Breast epithelium (tissue), 4 donors: ENCODE measurements at regions not wholly inside any gene's neighbourhood (a gene's known extent, or its start where the extent isn't known, plus 50 kb on each side); places are given as distances from the start of the nearest gene placed in this dataset.

ENCODE experiments used
- DNase-seq, 2 donors: peaks; one replicate each; pipeline ENCODE4 v3.0.0-alpha.2; 2019; ENCODE audit warnings: low spot score in 2 of 2
- H3K27ac ChIP-seq, 2 donors: fragments of 200-600 bp; sonication (generic) in 1 of 2; one replicate each; pipeline ENCODE4 v1.5.1; 2016 to 2019; ENCODE audit warnings: mild to moderate bottlenecking in 1 of 2
- H3K27me3 ChIP-seq, 2 donors: fragments of 200-600 bp; sonication (generic) in 1 of 2; one replicate each; pipeline versions ENCODE4 v1.5.1 to v1.6.0; 2017 to 2019; ENCODE audit warnings: control low read depth in 1 of 2, mild to moderate bottlenecking in 1 of 2
- H3K36me3 ChIP-seq: fragments of 200-600 bp; one replicate; pipeline ENCODE4 v1.5.1; 2019
- H3K4me1 ChIP-seq, 2 donors: fragments of 200-600 bp; sonication (generic); one replicate each; pipeline ENCODE4 v1.5.1; 2016 to 2019; ENCODE audit warnings: control low read depth in 1 of 2
- H3K4me3 ChIP-seq, 3 donors: fragments of 200-600 bp; sonication (generic); 1 replicate in 2 of 3; 2 replicates in 1 of 3; pipeline ENCODE4 v1.5.1; 2016 to 2019; ENCODE audit warnings: mild to moderate bottlenecking in 3 of 3, moderate library complexity in 2 of 3
- H3K9me3 ChIP-seq, 2 donors: fragments of 200-600 bp; sonication (generic) in 1 of 2; one replicate each; pipeline ENCODE4 v1.5.1; 2016 to 2019; ENCODE audit warnings: control low read depth in 1 of 2
- POLR2A ChIP-seq: fragments of 450-650 bp; IDR thresholded peaks from one replicate; pipeline ENCODE4 v1.6.1; 2016; ENCODE audit warnings: antibody characterized with exemption, mild to moderate bottlenecking, moderate library complexity
- POLR2AphosphoS5 ChIP-seq, 3 donors: sonication (generic); formaldehyde crosslinking; IDR thresholded peaks; one replicate each; pipeline ENCODE4 v1.6.1; 2017; ENCODE audit warnings: antibody characterized with exemption in 3 of 3
- intact Hi-C: fragments of 100-400 bp; cut with DNase I; formaldehyde crosslinking; loops from one replicate; pipeline ENCODE4 v1.15.1; 2023; ENCODE audit warnings: low total_unique reads
- TF ChIP-seq, protein P1 (sequence below), 3 donors: fragments of 450-650 bp; IDR thresholded peaks; one replicate each; pipeline ENCODE4 v1.5.1; 2016 to 2017; ENCODE audit warnings: antibody characterized with exemption in 3 of 3, mild to moderate bottlenecking in 3 of 3, moderate library complexity in 3 of 3

DNA sequence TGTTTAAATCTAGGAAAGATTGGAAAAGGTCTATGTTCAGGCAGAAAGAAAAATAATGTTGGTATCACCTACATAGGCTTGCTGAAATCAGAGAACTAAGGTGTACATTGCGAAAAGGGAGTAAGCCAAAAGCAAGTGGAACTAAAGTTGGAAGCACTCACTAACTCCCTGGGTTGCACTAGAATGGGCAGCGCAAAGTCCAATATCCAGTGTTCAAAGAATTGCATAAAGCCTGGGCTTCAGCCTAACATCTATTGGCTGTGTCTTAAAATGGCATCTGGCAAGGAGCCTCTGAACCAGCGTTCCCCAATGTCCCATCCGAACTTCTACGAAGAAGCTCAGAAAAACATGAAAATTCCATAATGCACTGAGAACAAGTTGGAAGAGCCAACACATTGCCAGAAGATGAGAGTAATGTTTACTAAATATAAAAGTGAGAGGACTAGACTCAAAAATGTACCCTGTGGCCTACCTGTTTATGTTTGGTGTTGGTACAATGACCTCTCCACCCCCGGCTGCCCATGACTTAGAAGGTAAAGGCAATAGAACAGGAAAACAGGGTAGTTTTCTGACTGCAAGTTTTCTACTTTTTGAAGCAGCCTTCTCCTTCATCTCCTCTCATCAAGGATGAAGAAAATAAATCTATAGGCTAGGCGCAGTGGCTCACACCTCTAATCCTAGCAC lies 275.9 kb upstream of the GHITM start:
- H3K4me3 ChIP-seq = no peak overlapping the region
- no peaks in the 10 kb centered on the region for H3K9me3 ChIP-seq
- intact Hi-C loops = no loop called here
- TF ChIP-seq, protein P1, sequence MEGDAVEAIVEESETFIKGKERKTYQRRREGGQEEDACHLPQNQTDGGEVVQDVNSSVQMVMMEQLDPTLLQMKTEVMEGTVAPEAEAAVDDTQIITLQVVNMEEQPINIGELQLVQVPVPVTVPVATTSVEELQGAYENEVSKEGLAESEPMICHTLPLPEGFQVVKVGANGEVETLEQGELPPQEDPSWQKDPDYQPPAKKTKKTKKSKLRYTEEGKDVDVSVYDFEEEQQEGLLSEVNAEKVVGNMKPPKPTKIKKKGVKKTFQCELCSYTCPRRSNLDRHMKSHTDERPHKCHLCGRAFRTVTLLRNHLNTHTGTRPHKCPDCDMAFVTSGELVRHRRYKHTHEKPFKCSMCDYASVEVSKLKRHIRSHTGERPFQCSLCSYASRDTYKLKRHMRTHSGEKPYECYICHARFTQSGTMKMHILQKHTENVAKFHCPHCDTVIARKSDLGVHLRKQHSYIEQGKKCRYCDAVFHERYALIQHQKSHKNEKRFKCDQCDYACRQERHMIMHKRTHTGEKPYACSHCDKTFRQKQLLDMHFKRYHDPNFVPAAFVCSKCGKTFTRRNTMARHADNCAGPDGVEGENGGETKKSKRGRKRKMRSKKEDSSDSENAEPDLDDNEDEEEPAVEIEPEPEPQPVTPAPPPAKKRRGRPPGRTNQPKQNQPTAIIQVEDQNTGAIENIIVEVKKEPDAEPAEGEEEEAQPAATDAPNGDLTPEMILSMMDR (IDR thresholded peaks at IDR 0.05) = no peak
- TF ChIP-seq POLR2AphosphoS5 (IDR thresholded peaks at IDR 0.05) = no peak
- no peak for TF ChIP-seq POLR2A
- no peaks in the 10 kb centered on the region for H3K4me1 ChIP-seq
- no peak overlapping the region for H3K27ac ChIP-seq
- DNase-seq = no peak
- H3K27me3 ChIP-seq = no peaks in the 10 kb centered on the region
- no peaks in the 10 kb centered on the region for H3K36me3 ChIP-seq

DNA sequence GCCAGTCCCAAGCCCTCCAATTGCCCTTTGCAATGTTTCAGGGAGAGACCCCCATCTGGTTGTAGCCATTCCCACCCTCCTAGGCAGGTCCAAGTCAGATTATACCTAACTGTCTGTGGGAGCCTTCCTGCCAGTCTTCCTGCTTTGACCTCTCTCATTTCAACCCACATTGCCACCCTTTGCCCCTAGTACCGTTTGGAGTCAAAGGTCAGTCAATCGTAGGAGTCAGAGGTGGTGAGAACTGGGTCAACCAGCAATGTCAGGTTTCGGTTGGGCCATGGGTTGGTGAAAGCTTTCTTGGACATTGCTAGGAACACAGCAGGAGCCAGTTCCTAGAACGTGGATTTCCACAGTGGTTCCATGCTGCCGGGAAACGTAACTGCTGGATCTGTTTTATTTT lies 269.4 kb upstream of the GHITM start:
- no peak for DNase-seq
- TF ChIP-seq POLR2A (no peak), POLR2AphosphoS5 (IDR thresholded peaks at IDR 0.05) (no peak)
- TF ChIP-seq, protein P1 (IDR thresholded peaks at IDR 0.05) = no peak
- no peaks in the 10 kb centered on the region for H3K4me1 ChIP-seq
- H3K27ac ChIP-seq = no peak overlapping the region
- H3K27me3 ChIP-seq = peaks cover 0 to 3% of the 10 kb centered on the region in 2 donors
- H3K4me3 ChIP-seq = no peak overlapping the region
- intact Hi-C loops = no loop called here
- H3K36me3 ChIP-seq = no peaks in the 10 kb centered on the region
- no peaks in the 10 kb centered on the region for H3K9me3 ChIP-seq

DNA sequence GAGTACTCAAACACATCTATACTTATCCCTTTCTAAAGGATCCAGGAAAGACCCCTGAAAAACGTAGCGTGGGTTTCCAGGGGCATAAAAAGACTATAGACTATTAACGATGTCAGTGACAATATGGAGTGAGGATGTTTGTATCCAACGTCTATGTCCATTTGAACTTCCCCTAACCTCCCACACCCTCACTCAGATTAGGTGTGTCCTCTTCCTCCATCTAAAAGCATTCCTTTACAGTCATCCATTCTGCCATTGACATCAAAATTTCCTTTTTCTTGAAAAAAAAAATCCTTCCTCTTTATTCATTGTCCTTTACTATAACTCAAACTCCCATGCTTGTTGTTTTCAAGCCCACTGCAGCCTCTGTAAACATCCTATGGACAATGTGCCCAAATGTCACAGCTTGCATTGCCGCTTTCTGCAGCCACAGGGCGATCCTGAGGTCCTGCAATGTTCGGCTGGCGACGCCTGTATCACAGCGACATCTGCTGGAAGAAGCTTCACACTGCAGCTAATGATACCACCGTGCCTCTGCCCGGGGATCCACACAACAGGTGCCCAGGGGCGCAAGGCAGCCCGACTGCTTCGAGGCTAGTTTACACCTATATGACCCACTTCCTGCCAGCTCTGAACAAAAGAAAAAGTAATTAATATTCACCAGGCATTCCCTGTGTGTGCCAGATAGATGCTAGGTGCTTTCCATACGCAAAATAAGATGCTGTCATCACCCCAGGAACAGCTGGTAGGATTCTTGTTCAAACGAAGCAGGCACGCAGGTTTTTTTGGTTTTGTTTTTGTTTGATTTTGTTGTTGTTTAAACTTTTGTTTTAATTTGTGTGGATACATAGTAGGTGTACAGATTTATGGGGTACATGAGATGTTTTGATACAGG lies 267.9 kb upstream of the GHITM start:
- TF ChIP-seq POLR2AphosphoS5 (IDR thresholded peaks at IDR 0.05) (no peak), POLR2A (no peak)
- TF ChIP-seq, protein P1 (IDR thresholded peaks at IDR 0.05) = peak; percentile 46 to 80 (median 79)
- intact Hi-C loops = no loop called here
- H3K4me3 ChIP-seq = no peak overlapping the region
- H3K27me3 ChIP-seq = peaks cover 0 to 3% of the 10 kb centered on the region in 2 donors
- H3K4me1 ChIP-seq = no peaks in the 10 kb centered on the region
- H3K9me3 ChIP-seq = no peaks in the 10 kb centered on the region
- no peaks in the 10 kb centered on the region for H3K36me3 ChIP-seq
- DNase-seq = peak; percentile 26 to 57
- no peak overlapping the region for H3K27ac ChIP-seq

DNA sequence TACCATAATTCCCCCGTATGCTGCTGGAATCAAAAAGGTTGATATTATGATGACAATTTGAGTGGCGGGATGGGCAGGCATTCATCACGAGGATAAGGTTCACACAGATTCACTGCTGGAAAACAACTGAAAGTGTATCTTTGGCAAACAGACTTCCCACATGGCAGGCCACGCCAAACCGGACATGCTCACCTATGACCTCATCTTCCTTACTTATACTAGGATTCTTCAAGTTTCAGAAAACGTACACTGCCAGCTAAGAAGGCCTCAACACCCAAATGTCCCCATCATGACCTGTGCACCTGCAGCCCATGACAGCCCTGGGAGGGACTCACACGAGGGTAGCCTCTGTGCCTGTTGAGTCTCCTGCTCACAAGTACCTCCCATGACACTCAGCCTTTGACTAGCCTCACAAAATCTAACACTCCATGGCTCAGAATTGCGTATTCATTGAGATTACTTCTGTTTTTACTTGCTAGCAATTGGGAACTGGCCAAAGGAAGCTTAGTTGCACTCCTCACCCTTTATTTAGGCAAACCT lies 259.0 kb upstream of the GHITM start:
- intact Hi-C loops = no loop called here
- Histone ChIP-seq H3K36me3 (no peaks in the 10 kb centered on the region), H3K27ac (no peak overlapping the region), H3K27me3 (no peaks in the 10 kb centered on the region), H3K4me1 (peaks cover 0 to 3% of the 10 kb centered on the region in 2 donors), H3K9me3 (no peaks in the 10 kb centered on the region), H3K4me3 (no peak overlapping the region)
- no peak for TF ChIP-seq POLR2AphosphoS5 (IDR thresholded peaks at IDR 0.05)
- TF ChIP-seq POLR2A = no peak
- TF ChIP-seq, protein P1 (IDR thresholded peaks at IDR 0.05) = no peak
- DNase-seq = no peak

DNA sequence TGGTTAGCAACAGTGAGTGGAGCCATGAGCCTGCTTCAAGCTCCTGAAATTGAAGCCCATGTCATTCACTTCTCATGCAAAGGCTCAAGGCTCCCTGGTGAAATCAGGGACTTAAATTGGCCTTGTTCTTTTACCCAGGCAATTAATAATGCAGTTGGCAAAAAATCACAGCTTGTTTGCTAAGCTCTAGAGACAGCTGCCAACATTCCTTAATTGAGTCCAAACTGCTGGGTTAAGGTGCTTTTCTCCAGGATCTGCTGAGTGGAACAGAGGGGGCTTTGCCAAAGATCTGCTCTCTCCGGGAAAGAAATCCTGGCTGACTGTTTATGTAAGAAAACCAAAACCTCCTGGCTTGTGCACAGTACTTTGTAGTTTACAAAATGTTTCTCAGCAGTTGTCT lies 257.6 kb upstream of the GHITM start:
- Histone ChIP-seq H3K36me3 (no peaks in the 10 kb centered on the region), H3K4me3 (no peak overlapping the region), H3K9me3 (no peaks in the 10 kb centered on the region), H3K27me3 (no peaks in the 10 kb centered on the region), H3K27ac (no peak overlapping the region), H3K4me1 (peaks cover 0 to 3% of the 10 kb centered on the region in 2 donors)
- intact Hi-C loops = no loop called here
- peak in 1 of 3 donors; percentile 12 for TF ChIP-seq POLR2AphosphoS5 (IDR thresholded peaks at IDR 0.05)
- TF ChIP-seq, protein P1 (IDR thresholded peaks at IDR 0.05) = no peak
- peak in 1 of 2 donors; percentile 21 for DNase-seq
